Gastrocnemius medialis (tissue), 4 donors: ENCODE measurements at regions not wholly inside any gene's neighbourhood (a gene's known extent, or its start where the extent isn't known, plus 50 kb on each side); places are given as distances from the start of the nearest gene placed in this dataset.

Experiments used
- POLR2A ChIP-seq, 2 donors: fragments of 450-650 bp; IDR thresholded peaks; one replicate each; pipeline ENCODE4 v1.6.1; 2017; ENCODE audit warnings: antibody characterized with exemption in 2 of 2, mild to moderate bottlenecking in 2 of 2, moderate library complexity in 2 of 2
- TF ChIP-seq, protein P1 (sequence below), 5 experiments: fragments of 450-650 bp in 3 of 5; fragments of 200-600 bp in 2 of 5; sonication (generic) in 2 of 5; IDR thresholded peaks in 4 of 5; conservative IDR thresholded peaks in 1 of 5; 1 replicate in 4 of 5; 2 replicates in 1 of 5; pipeline ENCODE4 v1.5.1; 2016 to 2019; ENCODE audit warnings: antibody characterized with exemption in 5 of 5, mild to moderate bottlenecking in 3 of 5, moderate library complexity in 3 of 5

- TF ChIP-seq, protein P1, sequence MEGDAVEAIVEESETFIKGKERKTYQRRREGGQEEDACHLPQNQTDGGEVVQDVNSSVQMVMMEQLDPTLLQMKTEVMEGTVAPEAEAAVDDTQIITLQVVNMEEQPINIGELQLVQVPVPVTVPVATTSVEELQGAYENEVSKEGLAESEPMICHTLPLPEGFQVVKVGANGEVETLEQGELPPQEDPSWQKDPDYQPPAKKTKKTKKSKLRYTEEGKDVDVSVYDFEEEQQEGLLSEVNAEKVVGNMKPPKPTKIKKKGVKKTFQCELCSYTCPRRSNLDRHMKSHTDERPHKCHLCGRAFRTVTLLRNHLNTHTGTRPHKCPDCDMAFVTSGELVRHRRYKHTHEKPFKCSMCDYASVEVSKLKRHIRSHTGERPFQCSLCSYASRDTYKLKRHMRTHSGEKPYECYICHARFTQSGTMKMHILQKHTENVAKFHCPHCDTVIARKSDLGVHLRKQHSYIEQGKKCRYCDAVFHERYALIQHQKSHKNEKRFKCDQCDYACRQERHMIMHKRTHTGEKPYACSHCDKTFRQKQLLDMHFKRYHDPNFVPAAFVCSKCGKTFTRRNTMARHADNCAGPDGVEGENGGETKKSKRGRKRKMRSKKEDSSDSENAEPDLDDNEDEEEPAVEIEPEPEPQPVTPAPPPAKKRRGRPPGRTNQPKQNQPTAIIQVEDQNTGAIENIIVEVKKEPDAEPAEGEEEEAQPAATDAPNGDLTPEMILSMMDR (IDR thresholded peaks at IDR 0.05 in 4 of 5, conservative IDR thresholded peaks at IDR 0.05 in 1 of 5): no peak
- TF ChIP-seq POLR2A (IDR thresholded peaks at IDR 0.05): no peak
These were observed 76.0 kb downstream of the TMEM270 start for GRCh38 chr7:73936967-73937366.
